ENCODE measurements at regions not wholly inside any gene's neighbourhood (a gene's known extent, or its start where the extent isn't known, plus 50 kb on each side); places are given as distances from the start of the nearest gene placed in this dataset.

GRCh38 chr3:181189556-181189955, 200.0 kb upstream of the DNAJC19 start:
- TF ChIP-seq CTCF (conservative IDR thresholded peaks at IDR 0.05; ENCODE audit: low read depth, low read length) (no peak), EZH2 (IDR thresholded peaks at IDR 0.05; ENCODE audit: borderline replicate concordance, low read depth, low read length, poor library complexity, severe bottlenecking) (no peak)

Data from A673 (cell line).